Panc1 (cell line): ENCODE measurements at regions not wholly inside any gene's neighbourhood (a gene's known extent, or its start where the extent isn't known, plus 50 kb on each side); places are given as distances from the start of the nearest gene placed in this dataset.

Source experiments
- CTCF ChIP-seq: fragments of 450-650 bp; IDR thresholded peaks from 2 replicates; pipeline ENCODE4 v1.5.1; 2017; ENCODE audit warnings: mild to moderate bottlenecking
- POLR2AphosphoS5 ChIP-seq: IDR thresholded peaks from 2 replicates; pipeline ENCODE4 v1.6.1; 2012; ENCODE audit warnings: mild to moderate bottlenecking, low read depth, low read length, moderate library complexity
- TCF7L2 ChIP-seq: IDR thresholded peaks from 2 replicates; pipeline ENCODE4 v1.6.1; 2011; ENCODE audit warnings: mild to moderate bottlenecking, low read depth, low read length, inconsistent platforms

GRCh38 chr2:18745431-18746272, 156.3 kb upstream of the NT5C1B start:
- TF ChIP-seq POLR2AphosphoS5 = no peak
- no peak for TF ChIP-seq CTCF
- no peak for TF ChIP-seq TCF7L2
